ENCODE measurements at regions not wholly inside any gene's neighbourhood (a gene's known extent, or its start where the extent isn't known, plus 50 kb on each side); places are given as distances from the start of the nearest gene placed in this dataset.
"Not testable (repeated sequence)": the region's sequence is repeated elsewhere in the genome, so short reads cannot be mapped to it uniquely, and the experiment has no call there.

- peaks cover 4% of the 10 kb centered on the region for H3K9me3 ChIP-seq (ENCODE audit: control insufficient read depth, low read length)
- no peak overlapping the region for H3K27ac ChIP-seq (ENCODE audit: low read depth in 1 of 2, low read length in 2 of 2)
- H3K27me3 ChIP-seq (ENCODE audit: control insufficient read depth in 1 of 2, insufficient read depth in 2 of 2, low read length in 1 of 2), result no peaks in the 10 kb centered on the region
- DNase-seq, result no peak
- no peaks in the 10 kb centered on the region for H3K36me3 ChIP-seq (ENCODE audit: control insufficient read depth in 1 of 2, insufficient read depth in 2 of 2, low read length in 1 of 2)
- ATAC-seq (ENCODE audit: low FRiP score), result no peak
- H3K4me3 ChIP-seq (ENCODE audit: low read length in 2 of 2), result no peak overlapping the region
- no peaks in the 10 kb centered on the region for H3K4me1 ChIP-seq (ENCODE audit: control insufficient read depth in 1 of 2, insufficient read depth in 2 of 2, low read length in 2 of 2)
- intact Hi-C loops (cut with DNase I), result no loop called here
Observed at GRCh38 chr4:106793933-106794332, 242.2 kb downstream of the DKK2 start.

GRCh38 chr4:106775636-106776035, 260.5 kb downstream of the DKK2 start:
- DNase-seq (no peak), ATAC-seq (ENCODE audit: low FRiP score) (no peak)
- intact Hi-C loops (cut with DNase I), result no loop called here
- Histone ChIP-seq H3K36me3 (ENCODE audit: control insufficient read depth in 1 of 2, insufficient read depth in 2 of 2, low read length in 1 of 2) (no peaks in the 10 kb centered on the region), H3K4me1 (ENCODE audit: control insufficient read depth in 1 of 2, insufficient read depth in 2 of 2, low read length in 2 of 2) (no peaks in the 10 kb centered on the region), H3K9me3 (ENCODE audit: control insufficient read depth, low read length) (no peaks in the 10 kb centered on the region), H3K27me3 (ENCODE audit: control insufficient read depth in 1 of 2, insufficient read depth in 2 of 2, low read length in 1 of 2) (no peaks in the 10 kb centered on the region), H3K4me3 (ENCODE audit: low read length in 2 of 2) (no peak overlapping the region), H3K27ac (ENCODE audit: low read depth in 1 of 2, low read length in 2 of 2) (no peak overlapping the region)
- 51 to 69% methylated on average over 1 of the region's 1 CpG for WGBS, 2 donors

GRCh38 chr4:106774055-106774454, 262.1 kb downstream of the DKK2 start:
- DNase-seq; H3K36me3 ChIP-seq (ENCODE audit: control insufficient read depth in 1 of 2, insufficient read depth in 2 of 2, low read length in 1 of 2); intact Hi-C loops (cut with DNase I); H3K27ac ChIP-seq (ENCODE audit: low read depth in 1 of 2, low read length in 2 of 2); ATAC-seq (ENCODE audit: low FRiP score); H3K9me3 ChIP-seq (ENCODE audit: control insufficient read depth, low read length); H3K4me1 ChIP-seq (ENCODE audit: control insufficient read depth in 1 of 2, insufficient read depth in 2 of 2, low read length in 2 of 2); H3K27me3 ChIP-seq (ENCODE audit: control insufficient read depth in 1 of 2, insufficient read depth in 2 of 2, low read length in 1 of 2); H3K4me3 ChIP-seq (ENCODE audit: low read length in 2 of 2): not testable (repeated sequence)
- 91 to 96% methylated on average over 1 of the region's 1 CpG for WGBS, 2 donors

GRCh38 chr4:106773076-106773905, 262.8 kb downstream of the DKK2 start:
- H3K4me3 ChIP-seq (ENCODE audit: low read length in 2 of 2), result no peak overlapping the region
- H3K27ac ChIP-seq (ENCODE audit: low read depth in 1 of 2, low read length in 2 of 2), result no peak overlapping the region
- no peak for ATAC-seq (ENCODE audit: low FRiP score)
- DNase-seq, result no peak
- intact Hi-C loops (cut with DNase I), result no loop called here
- no peaks in the 10 kb centered on the region for H3K9me3 ChIP-seq (ENCODE audit: control insufficient read depth, low read length)
- no peaks in the 10 kb centered on the region for H3K36me3 ChIP-seq (ENCODE audit: control insufficient read depth in 1 of 2, insufficient read depth in 2 of 2, low read length in 1 of 2)
- no peaks in the 10 kb centered on the region for H3K27me3 ChIP-seq (ENCODE audit: control insufficient read depth in 1 of 2, insufficient read depth in 2 of 2, low read length in 1 of 2)
- no peaks in the 10 kb centered on the region for H3K4me1 ChIP-seq (ENCODE audit: control insufficient read depth in 1 of 2, insufficient read depth in 2 of 2, low read length in 2 of 2)
- 93 to 100% methylated on average over 1 of the region's 1 CpG for WGBS, 2 donors

- no peaks in the 10 kb centered on the region for H3K36me3 ChIP-seq (ENCODE audit: control insufficient read depth in 1 of 2, insufficient read depth in 2 of 2, low read length in 1 of 2)
- no peak overlapping the region for H3K27ac ChIP-seq (ENCODE audit: low read depth in 1 of 2, low read length in 2 of 2)
- intact Hi-C loops (cut with DNase I), result no loop called here
- H3K4me3 ChIP-seq (ENCODE audit: low read length in 2 of 2), result no peak overlapping the region
- DNase-seq (no peak), ATAC-seq (ENCODE audit: low FRiP score) (no peak)
- H3K4me1 ChIP-seq (ENCODE audit: control insufficient read depth in 1 of 2, insufficient read depth in 2 of 2, low read length in 2 of 2), result no peaks in the 10 kb centered on the region
- 93 to 98% methylated on average over 2 of the region's 2 CpGs for WGBS, 2 donors
- H3K9me3 ChIP-seq (ENCODE audit: control insufficient read depth, low read length), result no peaks in the 10 kb centered on the region
- no peaks in the 10 kb centered on the region for H3K27me3 ChIP-seq (ENCODE audit: control insufficient read depth in 1 of 2, insufficient read depth in 2 of 2, low read length in 1 of 2)
Observed at GRCh38 chr4:106767991-106768390, 268.1 kb downstream of the DKK2 start.

DNA sequence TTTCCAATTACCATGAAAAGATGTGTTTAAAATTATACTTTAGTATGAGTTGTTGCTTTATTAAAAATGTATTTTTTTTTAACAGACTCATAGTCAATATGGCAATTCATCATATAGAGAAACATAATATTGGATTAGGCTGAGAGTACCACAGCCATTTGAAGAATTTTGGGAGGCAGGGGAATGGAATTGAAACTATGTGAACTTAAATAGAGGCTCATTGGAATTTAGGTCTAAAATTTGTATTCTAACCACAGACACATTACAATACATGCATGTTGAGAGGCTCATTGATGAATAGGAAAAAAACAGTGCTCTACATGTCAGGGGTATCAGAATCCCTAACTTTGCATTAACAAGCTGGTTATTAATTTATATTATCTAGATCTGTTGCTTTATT, 269.6 kb downstream of the DKK2 start:
- H3K36me3 ChIP-seq (ENCODE audit: control insufficient read depth in 1 of 2, insufficient read depth in 2 of 2, low read length in 1 of 2), result no peaks in the 10 kb centered on the region
- H3K27me3 ChIP-seq (ENCODE audit: control insufficient read depth in 1 of 2, insufficient read depth in 2 of 2, low read length in 1 of 2), result no peaks in the 10 kb centered on the region
- DNase-seq, result no peak
- ATAC-seq (ENCODE audit: low FRiP score), result no peak
- no peak overlapping the region for H3K4me3 ChIP-seq (ENCODE audit: low read length in 2 of 2)
- no peaks in the 10 kb centered on the region for H3K4me1 ChIP-seq (ENCODE audit: control insufficient read depth in 1 of 2, insufficient read depth in 2 of 2, low read length in 2 of 2)
- no peak overlapping the region for H3K27ac ChIP-seq (ENCODE audit: low read depth in 1 of 2, low read length in 2 of 2)
- no peaks in the 10 kb centered on the region for H3K9me3 ChIP-seq (ENCODE audit: control insufficient read depth, low read length)
- intact Hi-C loops (cut with DNase I), result no loop called here

GRCh38 chr4:106764774-106765173, 271.3 kb downstream of the DKK2 start:
- 64 to 67% methylated on average over 4 of the region's 4 CpGs for WGBS, 2 donors
- intact Hi-C loops (cut with DNase I), result no loop called here
- no peak for ATAC-seq (ENCODE audit: low FRiP score)

GRCh38 chr4:106762666-106763443, 273.3 kb downstream of the DKK2 start:
- DNase-seq, result no peak

More at GRCh38 chr4:106764774-106765173, 271.3 kb downstream of the DKK2 start:
- Histone ChIP-seq H3K4me1 (ENCODE audit: control insufficient read depth in 1 of 2, insufficient read depth in 2 of 2, low read length in 2 of 2) (no peaks in the 10 kb centered on the region), H3K36me3 (ENCODE audit: control insufficient read depth in 1 of 2, insufficient read depth in 2 of 2, low read length in 1 of 2) (no peaks in the 10 kb centered on the region), H3K27ac (ENCODE audit: low read depth in 1 of 2, low read length in 2 of 2) (no peak overlapping the region), H3K9me3 (ENCODE audit: control insufficient read depth, low read length) (no peaks in the 10 kb centered on the region), H3K4me3 (ENCODE audit: low read length in 2 of 2) (no peak overlapping the region), H3K27me3 (ENCODE audit: control insufficient read depth in 1 of 2, insufficient read depth in 2 of 2, low read length in 1 of 2) (no peaks in the 10 kb centered on the region)
- DNase-seq, result no peak

GRCh38 chr4:106753426-106753825, 282.7 kb downstream of the DKK2 start:
- ATAC-seq (ENCODE audit: low FRiP score) (no peak), DNase-seq (no peak)
- no peaks in the 10 kb centered on the region for H3K4me1 ChIP-seq (ENCODE audit: control insufficient read depth in 1 of 2, insufficient read depth in 2 of 2, low read length in 2 of 2)
- H3K27me3 ChIP-seq (ENCODE audit: control insufficient read depth in 1 of 2, insufficient read depth in 2 of 2, low read length in 1 of 2), result no peaks in the 10 kb centered on the region
- H3K27ac ChIP-seq (ENCODE audit: low read depth in 1 of 2, low read length in 2 of 2), result no peak overlapping the region
- WGBS, 2 donors, result 44 to 47% methylated on average over 3 of the region's 3 CpGs
- H3K4me3 ChIP-seq (ENCODE audit: low read length in 2 of 2), result no peak overlapping the region
- intact Hi-C loops (cut with DNase I), result no loop called here
- H3K9me3 ChIP-seq (ENCODE audit: control insufficient read depth, low read length), result no peaks in the 10 kb centered on the region
- no peaks in the 10 kb centered on the region for H3K36me3 ChIP-seq (ENCODE audit: control insufficient read depth in 1 of 2, insufficient read depth in 2 of 2, low read length in 1 of 2)

More at GRCh38 chr4:106762666-106763443, 273.3 kb downstream of the DKK2 start:
- 12 to 15% methylated on average over 5 of the region's 5 CpGs for WGBS, 2 donors
- Histone ChIP-seq H3K4me1 (ENCODE audit: control insufficient read depth in 1 of 2, insufficient read depth in 2 of 2, low read length in 2 of 2) (no peaks in the 10 kb centered on the region), H3K9me3 (ENCODE audit: control insufficient read depth, low read length) (no peaks in the 10 kb centered on the region), H3K4me3 (ENCODE audit: low read length in 2 of 2) (no peak overlapping the region), H3K36me3 (ENCODE audit: control insufficient read depth in 1 of 2, insufficient read depth in 2 of 2, low read length in 1 of 2) (no peaks in the 10 kb centered on the region), H3K27me3 (ENCODE audit: control insufficient read depth in 1 of 2, insufficient read depth in 2 of 2, low read length in 1 of 2) (no peaks in the 10 kb centered on the region), H3K27ac (ENCODE audit: low read depth in 1 of 2, low read length in 2 of 2) (no peak overlapping the region)
- no peak for ATAC-seq (ENCODE audit: low FRiP score)
- intact Hi-C loops (cut with DNase I), result no loop called here
